HepG2 (cell line): ENCODE measurements at regions not wholly inside any gene's neighbourhood (a gene's known extent, or its start where the extent isn't known, plus 50 kb on each side); places are given as distances from the start of the nearest gene placed in this dataset.

Experiments used
- ARID2 ChIP-seq: sonication (generic); formaldehyde crosslinking; IDR thresholded peaks from 2 replicates; pipeline ENCODE4 v1.8.1; 2022; ENCODE audit warnings: mild to moderate bottlenecking, missing genetic modification reagents, borderline replicate concordance
- DPF2 ChIP-seq: sonication (generic); formaldehyde crosslinking; IDR thresholded peaks from 2 replicates; pipeline ENCODE4 v1.4.0; 2020; ENCODE audit warnings: mild to moderate bottlenecking, low read depth, missing genetic modification reagents, borderline replicate concordance
- EP300 ChIP-seq, 3 experiments: sonication (generic) in 1 of 3; formaldehyde crosslinking in 1 of 3; IDR thresholded peaks; 2 replicates each; pipeline versions ENCODE4 v1.5.1 to v1.6.1; 2011 to 2020; ENCODE audit warnings: low read depth in 2 of 3, low read length in 2 of 3, borderline replicate concordance in 1 of 3, improper control_type of control experiment in 1 of 3, mild to moderate bottlenecking in 1 of 3, missing genetic modification reagents in 1 of 3, moderate library complexity in 1 of 3
- GATA4 ChIP-seq: sonication (generic); IDR thresholded peaks from 2 replicates; pipeline ENCODE4 v1.6.1; 2016; ENCODE audit warnings: antibody characterized with exemption, low read depth, borderline replicate concordance
- KAT8 ChIP-seq: IDR thresholded peaks from 2 replicates; pipeline ENCODE4 v1.6.1; 2016; ENCODE audit warnings: missing genetic modification reagents, missing compliant biosample characterization
- KDM5A ChIP-seq: fragments of 200-600 bp; sonication (generic); IDR thresholded peaks from 2 replicates; pipeline ENCODE4 v1.7.0; 2018; ENCODE audit warnings: antibody characterized with exemption, mild to moderate bottlenecking, low read length, borderline replicate concordance
- KDM6A ChIP-seq: IDR thresholded peaks from 2 replicates; pipeline ENCODE4 v1.6.1; 2016; ENCODE audit warnings: low read depth
- KLF6 ChIP-seq: IDR thresholded peaks from 2 replicates; pipeline ENCODE4 v1.8.0; 2016; ENCODE audit warnings: missing biosample characterization, missing genetic modification reagents
- MAFG ChIP-seq: sonication (generic); formaldehyde crosslinking; IDR thresholded peaks from 2 replicates; pipeline ENCODE4 v1.5.1; 2020; ENCODE audit warnings: mild to moderate bottlenecking, missing genetic modification reagents
- ZNF431 ChIP-seq: sonication (generic); formaldehyde crosslinking; IDR thresholded peaks from 2 replicates; pipeline ENCODE4 v1.9.0; 2022; ENCODE audit warnings: missing genetic modification reagents, low read depth, mild to moderate bottlenecking, borderline replicate concordance
- ZNF598 ChIP-seq: sonication (generic); formaldehyde crosslinking; IDR thresholded peaks from 2 replicates; pipeline ENCODE4 v1.5.1; 2020; ENCODE audit warnings: mild to moderate bottlenecking, missing genetic modification reagents, borderline replicate concordance
- TF ChIP-seq, protein P1 (sequence below): sonication (generic); formaldehyde crosslinking; IDR thresholded peaks from 2 replicates; pipeline ENCODE4 v1.5.0; 2020; ENCODE audit warnings: mild to moderate bottlenecking, missing genetic modification reagents, moderate library complexity
- TF ChIP-seq, protein P2 (sequence below): sonication (generic); formaldehyde crosslinking; IDR thresholded peaks from 2 replicates; pipeline ENCODE4 v1.4.0; 2020; ENCODE audit warnings: missing genetic modification reagents
- TF ChIP-seq, protein P3 (sequence below): sonication (generic); formaldehyde crosslinking; IDR thresholded peaks from 2 replicates; pipeline ENCODE4 v1.5.0; 2020; ENCODE audit warnings: missing genetic modification reagents

GRCh38 chr22:44425694-44426045 lies 72.4 kb downstream of the RTL6 start:
- TF ChIP-seq ZNF431 (CRISPR knock-in tag): no peak
- no peak for TF ChIP-seq KDM5A
- TF ChIP-seq, protein P1, sequence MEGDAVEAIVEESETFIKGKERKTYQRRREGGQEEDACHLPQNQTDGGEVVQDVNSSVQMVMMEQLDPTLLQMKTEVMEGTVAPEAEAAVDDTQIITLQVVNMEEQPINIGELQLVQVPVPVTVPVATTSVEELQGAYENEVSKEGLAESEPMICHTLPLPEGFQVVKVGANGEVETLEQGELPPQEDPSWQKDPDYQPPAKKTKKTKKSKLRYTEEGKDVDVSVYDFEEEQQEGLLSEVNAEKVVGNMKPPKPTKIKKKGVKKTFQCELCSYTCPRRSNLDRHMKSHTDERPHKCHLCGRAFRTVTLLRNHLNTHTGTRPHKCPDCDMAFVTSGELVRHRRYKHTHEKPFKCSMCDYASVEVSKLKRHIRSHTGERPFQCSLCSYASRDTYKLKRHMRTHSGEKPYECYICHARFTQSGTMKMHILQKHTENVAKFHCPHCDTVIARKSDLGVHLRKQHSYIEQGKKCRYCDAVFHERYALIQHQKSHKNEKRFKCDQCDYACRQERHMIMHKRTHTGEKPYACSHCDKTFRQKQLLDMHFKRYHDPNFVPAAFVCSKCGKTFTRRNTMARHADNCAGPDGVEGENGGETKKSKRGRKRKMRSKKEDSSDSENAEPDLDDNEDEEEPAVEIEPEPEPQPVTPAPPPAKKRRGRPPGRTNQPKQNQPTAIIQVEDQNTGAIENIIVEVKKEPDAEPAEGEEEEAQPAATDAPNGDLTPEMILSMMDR: no peak
- TF ChIP-seq DPF2 (CRISPR knock-in tag): no peak
- no peak for TF ChIP-seq EP300 (IDR thresholded peaks at IDR 0.05; ENCODE audit: low read depth in 2 of 2, low read length in 2 of 2)
- no peak for TF ChIP-seq EP300 (CRISPR knock-in tag; IDR thresholded peaks at IDR 0.05; ENCODE audit: borderline replicate concordance)
- TF ChIP-seq, protein P2, sequence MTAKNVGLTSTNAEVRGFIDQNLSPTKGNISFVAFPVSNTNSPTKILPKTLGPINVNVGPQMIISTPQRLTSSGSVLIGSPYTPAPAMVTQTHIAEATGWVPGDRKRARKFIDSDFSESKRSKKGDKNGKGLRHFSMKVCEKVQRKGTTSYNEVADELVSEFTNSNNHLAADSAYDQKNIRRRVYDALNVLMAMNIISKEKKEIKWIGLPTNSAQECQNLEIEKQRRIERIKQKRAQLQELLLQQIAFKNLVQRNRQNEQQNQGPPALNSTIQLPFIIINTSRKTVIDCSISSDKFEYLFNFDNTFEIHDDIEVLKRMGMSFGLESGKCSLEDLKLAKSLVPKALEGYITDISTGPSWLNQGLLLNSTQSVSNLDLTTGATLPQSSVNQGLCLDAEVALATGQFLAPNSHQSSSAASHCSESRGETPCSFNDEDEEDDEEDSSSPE (CRISPR knock-in tag): no peak
- no peak for TF ChIP-seq KDM6A (CRISPR knock-in tag)
- no peak for TF ChIP-seq MAFG (CRISPR knock-in tag)
- TF ChIP-seq KAT8 (CRISPR knock-in tag): no peak
- no peak for TF ChIP-seq KLF6
- no peak for TF ChIP-seq GATA4
- TF ChIP-seq ZNF598: no peak
- TF ChIP-seq ARID2 (CRISPR knock-in tag): no peak
- TF ChIP-seq, protein P3, sequence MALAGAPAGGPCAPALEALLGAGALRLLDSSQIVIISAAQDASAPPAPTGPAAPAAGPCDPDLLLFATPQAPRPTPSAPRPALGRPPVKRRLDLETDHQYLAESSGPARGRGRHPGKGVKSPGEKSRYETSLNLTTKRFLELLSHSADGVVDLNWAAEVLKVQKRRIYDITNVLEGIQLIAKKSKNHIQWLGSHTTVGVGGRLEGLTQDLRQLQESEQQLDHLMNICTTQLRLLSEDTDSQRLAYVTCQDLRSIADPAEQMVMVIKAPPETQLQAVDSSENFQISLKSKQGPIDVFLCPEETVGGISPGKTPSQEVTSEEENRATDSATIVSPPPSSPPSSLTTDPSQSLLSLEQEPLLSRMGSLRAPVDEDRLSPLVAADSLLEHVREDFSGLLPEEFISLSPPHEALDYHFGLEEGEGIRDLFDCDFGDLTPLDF (CRISPR knock-in tag): no peak
